ENCODE measurements at regions not wholly inside any gene's neighbourhood (a gene's known extent, or its start where the extent isn't known, plus 50 kb on each side); places are given as distances from the start of the nearest gene placed in this dataset.

DNA sequence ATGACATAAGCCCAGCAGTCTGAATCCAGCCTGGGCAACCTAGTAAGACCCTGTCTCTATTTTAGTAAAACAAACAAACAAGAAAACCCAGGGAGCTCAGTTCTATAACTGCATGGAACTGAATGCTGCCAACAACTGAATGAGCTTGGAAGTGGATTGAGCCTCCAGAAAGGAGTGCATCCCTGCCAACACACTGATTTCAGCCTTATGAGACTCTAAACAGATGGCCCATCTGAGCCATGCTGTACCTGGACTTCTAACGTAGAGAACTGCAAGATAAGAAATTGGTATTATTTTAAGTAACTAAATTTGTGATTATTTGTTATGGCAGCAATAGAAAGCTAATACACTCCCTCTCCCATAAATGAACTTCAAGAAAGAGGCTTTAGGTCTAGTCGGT, 150.4 kb upstream of the RAI14 start:
- DNase-seq (ENCODE audit: low read depth) = no peak

DNA sequence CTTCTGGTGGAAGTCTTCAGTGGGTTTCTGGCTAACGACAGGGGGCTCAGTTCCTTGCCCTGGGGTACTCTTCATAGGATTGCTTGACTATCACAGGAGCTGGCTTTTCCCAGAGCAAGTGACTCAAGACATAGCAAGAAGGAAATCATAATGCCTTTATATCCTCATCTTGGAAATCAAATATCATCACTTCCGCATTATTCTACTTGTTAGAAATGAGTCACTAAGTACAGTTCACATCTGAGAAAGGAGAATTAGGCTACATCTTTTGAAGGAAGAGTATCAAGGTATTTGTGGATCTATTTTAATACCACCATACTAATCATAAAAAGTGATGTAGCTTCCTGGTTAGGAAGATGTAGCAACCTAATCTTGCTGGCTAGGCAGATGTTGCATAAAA, 148.2 kb upstream of the RAI14 start:
- no peak for DNase-seq (ENCODE audit: low read depth)

DNA sequence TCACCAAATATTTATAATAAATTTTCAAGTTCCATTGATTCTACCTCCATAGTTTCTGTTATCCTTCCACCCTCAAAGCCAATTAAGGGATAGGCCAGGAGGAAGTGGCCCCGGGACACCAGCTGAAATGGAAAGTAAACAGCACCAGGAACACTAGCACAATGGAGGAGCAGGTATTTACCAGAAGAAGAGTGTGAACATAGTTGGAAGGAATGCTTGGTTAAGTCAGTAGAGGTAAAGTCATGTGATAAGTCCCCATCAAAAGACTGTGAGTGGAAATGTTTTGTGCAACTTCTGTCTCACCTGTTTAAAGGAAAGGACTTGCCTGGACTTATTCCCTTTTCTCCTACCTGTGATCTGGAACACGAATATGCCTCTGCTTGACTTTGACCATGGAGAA, 146.7 kb upstream of the RAI14 start:
- no peak for DNase-seq (ENCODE audit: low read depth)

DNA sequence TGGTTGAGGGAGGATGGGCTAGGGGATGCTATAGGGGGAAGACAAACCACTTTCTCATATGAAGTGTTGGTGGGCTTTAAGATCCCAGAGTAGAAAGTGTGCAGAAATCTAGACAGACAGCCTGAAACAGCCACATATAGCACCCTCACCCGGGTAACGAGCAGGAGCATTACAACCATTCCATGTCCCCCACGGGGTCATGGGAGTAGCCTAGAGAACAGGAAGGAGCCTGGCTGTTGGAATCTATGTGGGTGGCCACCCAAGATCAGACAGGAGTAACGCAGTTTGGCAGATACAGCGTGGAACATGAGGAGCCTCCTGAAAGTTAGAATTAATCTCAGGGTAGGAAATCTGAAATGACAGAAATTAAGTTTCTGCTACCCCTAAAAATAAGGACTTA, 146.1 kb upstream of the RAI14 start:
- DNase-seq (ENCODE audit: low read depth) = no peak

DNA sequence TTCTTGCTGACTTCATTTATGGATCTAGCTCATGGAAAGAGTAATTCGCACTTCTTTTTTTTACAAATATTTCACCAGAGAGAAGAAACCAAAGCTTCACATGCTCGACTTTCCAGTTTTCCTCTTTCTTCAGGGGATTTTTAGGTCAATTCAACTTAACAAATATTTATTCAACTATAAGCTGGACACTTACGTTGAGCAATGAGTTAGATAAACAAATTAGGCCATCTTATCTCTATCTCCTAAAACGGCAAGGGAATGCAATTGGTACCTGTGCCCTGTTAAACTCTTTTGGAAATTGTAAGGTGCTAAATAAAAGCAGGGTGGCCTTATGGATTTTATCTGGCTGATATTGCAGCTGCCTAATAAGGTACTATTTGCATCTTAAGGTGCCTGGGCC, 145.1 kb upstream of the RAI14 start:
- no peak for DNase-seq (ENCODE audit: low read depth)

DNA sequence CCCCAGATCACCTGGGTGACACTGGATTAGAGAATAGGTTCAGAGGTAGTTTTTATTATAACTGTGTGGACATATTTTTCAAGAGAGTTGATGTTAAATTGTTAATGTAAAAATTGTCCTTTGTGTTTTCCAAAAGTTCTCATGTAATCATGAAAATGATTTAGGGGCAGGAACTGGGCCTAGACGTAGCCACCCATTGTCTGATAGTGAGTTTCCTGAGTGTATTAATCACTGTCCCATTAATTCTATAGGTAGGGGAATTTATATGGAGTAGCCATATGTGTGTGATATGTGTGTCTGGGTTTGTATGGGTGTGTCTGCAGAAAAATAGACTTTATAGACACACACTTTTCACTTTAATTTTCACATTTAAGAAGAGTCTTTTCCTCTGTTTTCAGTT, 144.6 kb upstream of the RAI14 start:
- no peak for DNase-seq (ENCODE audit: low read depth)

DNA sequence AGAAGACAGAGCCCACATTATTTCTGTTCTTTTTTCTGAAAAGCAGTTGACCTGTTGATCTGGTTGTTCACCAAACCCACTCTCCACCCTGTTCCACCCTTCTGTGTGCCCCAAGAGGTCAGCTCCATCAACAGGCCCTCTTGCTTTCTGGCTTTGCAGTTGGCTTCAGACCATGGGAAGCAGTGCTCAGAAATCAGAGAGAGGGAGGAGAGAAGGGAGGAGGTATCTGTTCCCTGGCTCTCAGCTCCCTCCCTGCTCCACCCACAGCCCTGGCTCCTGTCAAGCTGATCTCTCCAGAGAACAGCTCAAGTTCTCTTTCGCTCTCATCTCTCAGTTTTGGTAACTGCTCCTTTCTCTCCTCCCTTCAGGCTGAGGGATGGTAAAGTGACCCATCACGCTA, 144.2 kb upstream of the RAI14 start:
- no peak for DNase-seq (ENCODE audit: low read depth)

DNA sequence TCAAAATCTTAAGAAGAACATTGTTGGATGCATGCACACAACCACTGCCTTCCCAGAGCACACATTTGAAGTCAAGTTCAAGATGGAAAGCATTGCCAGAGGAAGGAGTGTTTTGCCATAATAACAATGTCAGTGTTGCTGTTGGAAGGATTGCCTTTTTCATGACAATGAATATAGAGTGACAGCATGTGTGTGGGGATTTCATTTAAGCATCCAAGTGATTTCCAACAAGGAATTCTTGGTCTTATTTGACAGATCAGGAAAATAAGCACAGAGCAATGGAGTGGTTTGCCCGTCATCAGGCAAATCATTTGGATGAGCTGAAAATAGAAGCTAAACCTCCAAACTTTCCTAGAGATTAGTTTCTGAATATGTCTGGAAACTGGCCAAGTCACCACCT, 140.0 kb upstream of the RAI14 start:
- no peak for DNase-seq (ENCODE audit: low read depth)

DNA sequence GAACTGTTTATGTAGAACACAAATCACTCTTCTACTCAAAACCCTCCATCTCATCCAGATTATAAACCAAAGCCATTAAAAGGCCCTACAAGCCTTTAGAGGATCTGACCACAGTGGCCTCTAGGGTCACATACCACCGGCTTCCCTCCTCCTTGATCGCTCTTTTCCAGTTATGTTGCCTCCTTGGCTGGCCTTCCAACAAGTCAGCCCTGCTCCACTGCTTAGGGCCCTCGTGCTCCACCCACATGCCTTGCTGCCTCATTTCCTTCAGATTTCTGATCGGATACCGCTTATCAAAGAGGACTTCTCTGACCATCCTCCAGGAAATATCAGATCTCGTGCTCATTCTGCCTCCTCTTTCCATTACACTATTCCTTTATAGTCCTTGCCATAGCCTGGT, 139.4 kb upstream of the RAI14 start:
- DNase-seq (ENCODE audit: low read depth) = no peak

DNA sequence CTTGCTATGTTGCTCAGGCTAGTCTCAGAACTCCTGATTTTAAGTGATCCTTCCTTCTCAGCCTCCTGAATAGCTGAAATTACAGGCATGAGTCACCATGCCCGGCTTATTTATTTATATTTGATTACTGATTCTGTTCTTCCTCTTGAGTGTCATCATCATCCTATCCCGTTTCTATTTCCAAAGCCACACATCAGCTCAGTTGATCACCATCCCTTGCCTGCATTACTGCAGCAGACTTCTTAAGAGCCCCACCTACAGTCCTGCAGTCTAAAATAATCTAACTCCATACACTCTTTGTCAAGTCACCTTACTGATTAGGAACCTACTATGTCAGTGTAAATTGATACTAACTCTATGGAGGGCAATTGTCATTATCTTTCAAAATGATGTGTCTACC, 138.9 kb upstream of the RAI14 start:
- DNase-seq (ENCODE audit: low read depth) = peak; percentile 34

DNA sequence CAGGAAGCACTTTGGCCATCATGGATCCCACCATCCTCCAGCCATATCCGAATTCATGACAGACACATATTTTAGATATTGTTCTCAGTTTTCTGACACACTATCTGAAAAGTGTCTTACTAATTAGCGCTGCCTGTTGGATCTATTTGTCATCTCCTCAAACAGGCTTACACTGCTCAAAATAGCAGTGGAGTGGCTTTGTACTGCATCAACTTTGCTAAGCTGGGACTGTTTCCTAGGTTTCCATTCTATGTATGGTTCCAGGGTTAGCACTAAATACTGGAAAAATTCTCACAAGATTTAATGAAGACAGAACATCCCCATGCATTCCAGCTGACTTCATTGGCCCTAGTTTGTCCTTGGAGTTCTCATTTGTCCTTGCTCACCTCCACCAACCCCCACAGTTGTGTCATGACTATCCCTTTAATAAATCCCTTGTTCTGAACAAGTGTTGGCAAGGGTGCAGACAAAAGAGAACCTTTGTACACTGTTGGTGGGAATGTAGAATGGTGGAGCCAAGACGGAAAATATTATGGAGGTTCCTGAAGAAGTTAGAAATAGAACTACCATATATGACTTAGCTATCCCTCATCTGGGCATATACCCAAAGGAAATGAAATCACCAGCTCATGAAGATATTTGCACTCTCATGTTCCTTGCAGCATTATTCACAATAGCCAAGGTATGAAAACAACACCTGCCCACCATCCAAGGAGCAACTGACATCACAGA, 136.5 kb upstream of the RAI14 start:
- DNase-seq (ENCODE audit: low read depth) = peak; percentile 38

DNA sequence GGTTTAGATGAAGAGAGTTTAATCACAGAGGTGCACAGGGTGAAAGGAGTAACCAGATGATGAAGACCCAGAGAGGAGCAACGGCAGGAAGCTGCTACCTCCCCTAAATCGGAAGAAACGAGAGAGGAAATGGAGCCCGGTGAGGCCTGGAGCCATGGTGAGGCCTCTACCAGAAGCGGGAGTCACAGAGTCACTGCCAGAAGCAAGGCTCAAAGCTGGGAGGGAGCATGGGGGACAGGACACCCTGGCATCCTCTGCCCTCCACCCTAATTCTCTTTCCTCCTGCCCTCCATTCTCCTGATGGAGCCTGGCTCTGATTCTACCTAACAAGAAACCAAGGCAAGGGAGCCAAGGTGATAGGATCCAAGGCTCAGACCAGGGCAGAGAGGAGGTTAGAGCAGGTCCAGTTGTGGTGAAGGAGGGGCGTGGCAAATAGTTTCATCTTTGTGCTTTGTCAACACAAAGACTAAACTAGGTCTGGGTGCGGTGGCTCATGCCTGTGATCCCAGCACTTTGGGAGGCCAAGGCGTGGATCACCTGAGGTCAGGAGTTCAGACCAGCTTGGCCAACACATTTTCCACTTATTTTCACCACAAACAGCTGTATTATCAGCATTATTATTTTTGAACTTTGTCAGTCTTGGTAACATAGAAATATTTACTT, 134.4 kb upstream of the RAI14 start:
- DNase-seq (ENCODE audit: low read depth) = no peak

DNA sequence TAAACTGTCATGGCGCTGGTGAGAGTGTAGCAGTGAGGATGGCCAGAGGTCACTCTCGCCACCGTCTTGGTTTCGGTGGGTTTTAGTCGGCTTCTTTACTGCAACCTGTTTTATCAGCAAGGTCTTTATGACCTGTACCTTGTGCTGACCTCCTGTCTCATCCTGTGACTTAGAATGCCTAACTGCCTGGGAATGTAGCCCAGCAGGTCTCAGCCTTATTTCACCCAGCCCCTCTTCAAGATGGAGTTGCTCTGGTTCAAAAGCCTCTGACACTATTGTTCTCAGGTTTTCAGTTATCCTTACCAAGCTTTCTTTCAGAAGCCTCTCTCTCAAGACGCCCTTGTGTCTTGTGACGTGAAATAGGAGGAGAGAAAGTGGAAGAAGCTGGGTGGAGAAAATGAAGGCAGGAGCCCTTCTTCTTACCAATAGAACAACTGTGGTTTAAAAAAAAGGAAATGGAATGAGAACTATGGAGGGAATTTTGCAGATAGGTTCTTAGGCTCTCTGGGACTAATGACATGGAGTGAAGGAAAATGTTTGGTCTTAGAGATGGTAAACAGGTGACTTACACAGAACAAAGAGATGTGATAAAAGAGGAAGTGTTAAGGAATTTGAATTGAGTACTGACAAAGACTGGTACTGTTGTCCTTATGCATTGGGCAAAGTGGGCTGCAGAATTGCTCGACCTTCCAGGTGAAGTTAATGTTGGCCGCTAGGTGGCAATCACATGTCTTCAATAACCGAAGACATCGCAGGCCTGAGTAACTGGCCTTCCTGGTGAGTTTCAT, 133.3 kb upstream of the RAI14 start:
- peak; percentile 89 for DNase-seq (ENCODE audit: low read depth)

DNA sequence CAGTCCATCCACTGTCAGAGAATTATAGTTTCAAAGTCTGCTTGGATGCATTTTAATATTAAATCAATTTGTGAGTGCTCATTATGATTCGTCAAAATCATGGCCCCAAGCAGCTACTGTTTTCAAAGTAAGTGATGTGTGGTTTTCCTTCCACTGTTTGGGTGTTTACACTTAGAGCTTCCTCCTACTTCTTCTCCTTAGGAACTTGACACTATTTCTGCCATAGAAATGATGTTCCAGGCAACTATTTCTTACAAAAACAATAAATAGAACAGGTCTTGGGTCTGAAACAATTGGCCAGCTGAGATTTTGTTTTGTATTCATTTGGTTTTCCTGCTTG, 132.8 kb upstream of the RAI14 start:
- DNase-seq (ENCODE audit: low read depth) = no peak

DNA sequence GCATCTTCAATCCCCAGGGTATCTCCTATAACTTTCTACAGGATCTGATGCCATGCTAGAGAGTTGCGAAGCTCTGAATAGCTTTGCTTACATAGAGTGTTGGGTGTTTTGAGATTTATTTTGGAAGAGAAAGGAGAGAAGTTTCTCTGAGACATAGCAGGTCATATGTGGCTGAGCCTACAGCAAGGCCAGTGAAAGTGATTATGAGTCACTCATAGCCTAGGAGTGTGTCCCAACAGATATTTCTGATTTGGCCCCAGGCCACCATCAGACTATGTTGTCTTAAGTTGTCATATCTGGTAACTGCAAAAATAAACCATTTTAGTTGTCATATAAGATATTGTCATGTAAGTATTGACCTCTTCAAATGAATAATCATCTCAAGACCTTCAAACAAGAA, 132.0 kb upstream of the RAI14 start:
- peak; percentile 55 for DNase-seq (ENCODE audit: low read depth)

DNA sequence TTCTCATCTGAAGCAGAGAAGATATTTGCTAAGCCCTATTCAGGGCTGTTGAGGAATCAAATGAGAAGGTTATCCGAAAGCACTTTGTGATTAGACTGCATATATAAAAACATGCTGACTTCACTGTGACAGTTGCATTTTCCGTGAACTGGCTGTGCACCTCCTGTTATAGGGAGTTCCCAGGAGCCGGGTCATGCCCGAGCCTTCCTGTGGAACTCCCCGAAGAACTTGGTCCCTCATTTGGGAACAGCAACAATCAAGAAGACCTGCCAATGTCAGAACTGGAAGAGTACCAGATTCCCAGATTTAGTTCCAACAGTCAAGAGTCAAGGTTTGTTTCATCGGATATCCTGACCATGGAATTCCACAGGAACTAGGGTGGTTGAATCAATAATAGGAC, 130.4 kb upstream of the RAI14 start:
- no peak for DNase-seq (ENCODE audit: low read depth)

DNA sequence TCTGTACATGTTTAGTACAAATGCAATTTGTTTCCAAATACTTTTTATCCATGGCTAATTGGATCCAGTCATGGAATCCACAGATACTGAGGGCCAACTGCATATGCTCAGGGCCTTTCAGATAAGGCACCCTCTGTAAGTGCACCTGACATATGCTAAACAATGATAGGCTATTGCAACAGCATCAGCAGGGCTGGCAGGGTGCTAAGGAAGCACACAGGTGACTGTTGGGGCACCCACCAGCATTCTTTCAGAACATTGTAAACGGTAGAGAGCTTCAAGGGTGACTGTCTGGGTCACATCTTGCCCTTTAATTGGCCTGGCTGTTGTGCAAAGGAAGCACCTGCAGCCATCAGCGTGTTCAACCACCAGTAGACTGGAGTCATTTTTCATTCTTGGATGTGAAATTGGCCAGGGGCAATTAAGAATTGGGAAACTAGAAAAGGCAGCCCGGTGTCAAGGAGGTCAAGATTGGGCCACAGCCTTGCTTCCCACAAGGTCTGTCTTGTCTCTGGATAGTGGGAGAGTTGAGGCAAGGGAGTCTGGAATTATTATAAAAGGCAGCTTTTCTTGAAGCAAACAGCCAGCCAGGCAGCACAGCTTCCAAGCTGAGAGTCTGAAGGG, 129.3 kb upstream of the RAI14 start:
- DNase-seq (ENCODE audit: low read depth) = no peak

DNA sequence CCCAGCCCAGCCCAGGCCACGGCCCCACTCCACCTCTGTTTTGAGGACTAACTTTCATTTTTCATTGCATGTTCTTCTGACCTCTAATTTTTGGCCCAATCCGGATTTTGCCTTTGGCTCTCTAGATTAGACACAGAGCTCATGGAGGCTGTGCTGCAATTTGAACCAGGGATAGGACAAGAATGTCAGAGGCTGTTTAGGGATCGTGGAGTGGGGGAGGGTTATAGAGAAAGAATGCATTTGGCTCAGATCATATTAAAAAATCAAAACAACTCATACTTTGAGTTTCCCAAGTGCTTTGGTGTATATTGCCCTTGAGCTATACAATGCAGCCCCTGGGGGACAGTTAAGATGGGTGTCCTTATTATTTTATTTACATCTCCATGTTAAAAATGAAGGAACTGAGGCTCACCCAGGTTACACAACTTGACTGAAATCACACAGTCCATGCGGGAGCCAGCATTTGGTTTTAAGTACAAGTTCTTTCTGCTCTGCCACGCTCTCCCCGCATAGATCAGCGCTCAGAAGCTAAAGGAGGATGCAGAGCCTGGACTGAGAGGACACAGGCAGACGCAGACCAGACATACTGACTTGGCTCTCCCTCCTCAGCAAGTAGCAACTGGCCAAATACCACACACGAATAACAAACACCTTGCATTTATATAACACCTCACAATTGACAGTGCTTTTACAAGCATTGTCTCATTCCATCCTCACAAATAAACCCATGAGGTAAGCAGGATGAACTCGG, 126.4 kb upstream of the RAI14 start:
- DNase-seq (ENCODE audit: low read depth) = peak; percentile 16

DNA sequence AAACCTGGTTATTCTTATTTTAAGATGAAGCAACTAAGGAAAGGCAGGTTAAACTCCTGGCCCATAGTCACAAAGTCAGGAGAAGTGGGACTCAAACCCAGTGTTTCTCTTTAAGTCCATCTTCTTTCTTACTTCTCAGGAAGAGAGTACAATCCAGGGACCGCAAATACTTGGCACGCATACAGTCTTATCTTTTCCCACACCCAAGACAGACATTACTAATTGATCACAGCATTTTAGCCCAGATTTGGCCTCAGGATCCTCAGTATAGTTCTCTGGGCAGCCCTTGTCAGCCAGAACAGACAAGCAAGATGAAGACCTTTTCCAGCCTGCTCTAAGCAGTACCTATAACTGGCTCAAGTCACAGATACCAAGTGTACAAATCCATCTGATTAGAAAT, 125.5 kb upstream of the RAI14 start:
- DNase-seq (ENCODE audit: low read depth) = no peak

DNA sequence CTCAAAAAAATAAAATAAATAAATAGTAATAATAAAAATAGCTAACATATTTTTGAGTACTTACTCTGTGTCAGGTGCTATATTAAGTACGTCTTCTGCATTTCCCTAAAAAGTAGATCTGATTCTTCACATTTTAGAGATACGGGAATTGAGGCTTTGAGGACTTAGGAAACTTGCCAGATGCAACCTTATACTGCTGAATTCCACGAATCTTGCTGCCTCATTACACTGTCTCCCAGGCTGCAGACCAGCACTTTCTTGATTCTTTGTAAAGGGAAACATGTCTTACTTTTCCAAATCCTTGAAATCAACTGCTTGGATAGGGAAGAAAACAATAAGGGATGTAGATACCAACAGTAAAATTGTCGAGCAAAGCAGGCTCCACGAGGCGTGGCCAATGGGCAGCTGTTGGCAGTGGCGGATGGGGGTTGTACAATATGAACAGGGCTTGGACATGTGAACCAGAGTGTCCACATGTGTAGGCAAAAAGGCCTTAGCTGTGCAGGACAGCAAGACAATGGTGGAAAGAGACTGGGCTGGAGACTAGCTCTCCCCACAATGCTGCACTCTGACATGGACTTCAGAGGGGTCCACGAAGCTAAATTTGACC, 124.3 kb upstream of the RAI14 start:
- no peak for DNase-seq (ENCODE audit: low read depth)

DNA sequence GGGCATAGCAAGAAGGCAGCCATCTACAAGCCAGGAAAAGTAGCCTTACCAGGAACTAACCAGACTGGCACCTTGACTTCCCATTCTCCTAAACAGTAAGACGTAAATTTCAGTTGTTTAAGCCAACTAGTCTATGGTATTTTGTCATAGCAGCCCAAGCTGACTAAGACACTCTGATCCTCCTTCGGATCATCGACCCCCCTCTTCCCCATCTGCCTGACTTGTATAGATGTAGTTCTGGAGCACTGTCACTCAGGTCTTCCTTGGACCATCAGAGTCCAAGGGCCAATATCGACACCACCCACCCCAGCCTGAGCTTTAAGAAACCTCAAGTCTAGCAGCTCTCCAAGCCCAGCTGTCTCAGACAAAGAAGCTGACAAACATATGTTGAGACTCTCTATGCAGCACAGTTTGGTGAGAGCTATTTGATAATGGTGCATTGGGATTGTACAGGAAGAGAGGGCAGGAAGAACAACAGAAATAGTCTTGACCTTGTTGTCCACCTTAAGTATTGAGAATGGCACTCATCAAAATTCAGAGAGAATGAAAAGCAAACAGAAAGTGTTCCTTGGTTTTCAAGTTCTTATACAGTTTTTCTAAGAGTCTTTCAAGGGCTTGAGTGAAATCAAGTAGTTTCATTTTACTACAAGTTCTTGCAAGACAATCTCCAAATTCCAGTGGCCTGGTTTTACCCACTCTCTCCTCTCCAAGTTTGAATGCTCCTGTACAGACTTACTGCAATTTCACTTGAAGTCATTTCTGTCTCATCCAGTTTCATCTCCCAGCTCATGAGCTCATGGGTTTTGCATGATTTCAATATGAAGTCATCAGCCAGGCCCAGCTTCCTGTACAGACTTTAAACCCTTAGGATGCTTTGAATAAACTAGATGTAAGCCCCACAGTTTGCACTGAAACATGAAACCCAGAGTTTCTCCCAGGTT, 122.3 kb upstream of the RAI14 start:
- DNase-seq (ENCODE audit: low read depth) = peak; percentile 73
